Progenitor cell of endocrine pancreas (in vitro differentiated cells): ENCODE measurements at regions not wholly inside any gene's neighbourhood (a gene's known extent, or its start where the extent isn't known, plus 50 kb on each side); places are given as distances from the start of the nearest gene placed in this dataset.

ENCODE experiments used
- DNase-seq: peaks from one replicate; pipeline ENCODE4 v3.0.0; 2021; ENCODE audit warnings: low spot score; ENCODE audit not compliant: unreplicated experiment
- H3K27ac Mint-ChIP-seq: 2 replicates; pipeline ENCODE4 v1.8.0; 2021; ENCODE audit warnings: mild to moderate bottlenecking, moderate library complexity, mixed read lengths
- H3K27me3 Mint-ChIP-seq: 2 replicates; pipeline ENCODE4 v1.8.0; 2021; ENCODE audit warnings: mixed read lengths
- H3K36me3 Mint-ChIP-seq: 2 replicates; pipeline ENCODE4 v1.8.0; 2022; ENCODE audit warnings: mixed read lengths; ENCODE audit not compliant: insufficient read depth
- H3K4me1 Mint-ChIP-seq: 2 replicates; pipeline ENCODE4 v1.8.0; 2021; ENCODE audit warnings: low read depth, mixed read lengths
- H3K4me3 Mint-ChIP-seq: 2 replicates; pipeline ENCODE4 v1.8.0; 2021; ENCODE audit warnings: low read depth, mild to moderate bottlenecking, moderate library complexity, mixed read lengths
- H3K9me3 Mint-ChIP-seq: 2 replicates; pipeline ENCODE4 v1.8.0; 2021; ENCODE audit warnings: low read depth, mixed read lengths
- TF ChIP-seq, protein P1 (sequence below): fragments of 200-600 bp; sonication (generic); IDR thresholded peaks from one replicate; pipeline ENCODE4 v1.5.0; 2021; ENCODE audit warnings: antibody characterized with exemption, mild to moderate bottlenecking; ENCODE audit not compliant: unreplicated experiment

DNA sequence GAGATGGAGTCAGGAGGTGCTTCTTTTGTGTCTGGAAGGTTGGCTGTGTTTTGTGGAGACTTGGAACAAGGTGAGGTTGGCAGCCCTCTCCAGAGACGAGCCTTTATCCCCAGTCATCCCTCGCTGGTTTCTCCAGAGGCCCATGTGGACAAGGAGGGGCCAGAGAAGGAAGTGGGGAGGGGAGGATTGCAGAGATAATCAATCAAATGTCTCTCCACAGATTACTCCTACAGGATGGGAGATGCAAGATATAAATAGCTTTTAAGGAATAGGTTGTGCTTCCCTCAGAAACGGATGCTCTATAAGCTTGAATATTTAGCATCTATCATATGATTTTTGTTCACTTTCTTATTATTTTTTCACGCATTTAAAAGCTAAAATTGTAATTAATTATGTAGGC, 70.4 kb upstream of the VWDE start:
- no peak overlapping the region for H3K27ac Mint-ChIP-seq
- peaks cover 5% of the 10 kb centered on the region for H3K9me3 Mint-ChIP-seq
- TF ChIP-seq, protein P1, sequence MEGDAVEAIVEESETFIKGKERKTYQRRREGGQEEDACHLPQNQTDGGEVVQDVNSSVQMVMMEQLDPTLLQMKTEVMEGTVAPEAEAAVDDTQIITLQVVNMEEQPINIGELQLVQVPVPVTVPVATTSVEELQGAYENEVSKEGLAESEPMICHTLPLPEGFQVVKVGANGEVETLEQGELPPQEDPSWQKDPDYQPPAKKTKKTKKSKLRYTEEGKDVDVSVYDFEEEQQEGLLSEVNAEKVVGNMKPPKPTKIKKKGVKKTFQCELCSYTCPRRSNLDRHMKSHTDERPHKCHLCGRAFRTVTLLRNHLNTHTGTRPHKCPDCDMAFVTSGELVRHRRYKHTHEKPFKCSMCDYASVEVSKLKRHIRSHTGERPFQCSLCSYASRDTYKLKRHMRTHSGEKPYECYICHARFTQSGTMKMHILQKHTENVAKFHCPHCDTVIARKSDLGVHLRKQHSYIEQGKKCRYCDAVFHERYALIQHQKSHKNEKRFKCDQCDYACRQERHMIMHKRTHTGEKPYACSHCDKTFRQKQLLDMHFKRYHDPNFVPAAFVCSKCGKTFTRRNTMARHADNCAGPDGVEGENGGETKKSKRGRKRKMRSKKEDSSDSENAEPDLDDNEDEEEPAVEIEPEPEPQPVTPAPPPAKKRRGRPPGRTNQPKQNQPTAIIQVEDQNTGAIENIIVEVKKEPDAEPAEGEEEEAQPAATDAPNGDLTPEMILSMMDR = no peak
- peaks cover 6% of the 10 kb centered on the region for H3K4me1 Mint-ChIP-seq
- no peaks in the 10 kb centered on the region for H3K36me3 Mint-ChIP-seq
- H3K4me3 Mint-ChIP-seq = no peak overlapping the region
- DNase-seq = no peak
- no peaks in the 10 kb centered on the region for H3K27me3 Mint-ChIP-seq

- Mint-ChIP-seq H3K36me3 (no peaks in the 10 kb centered on the region), H3K9me3 (peaks cover 5% of the 10 kb centered on the region), H3K4me3 (no peak overlapping the region), H3K4me1 (peaks cover 6% of the 10 kb centered on the region), H3K27ac (no peak overlapping the region), H3K27me3 (no peaks in the 10 kb centered on the region)
- no peak for DNase-seq
- TF ChIP-seq, protein P1 = no peak
These were observed 71.8 kb upstream of the VWDE start for GRCh38 chr7:12475362-12476063.

GRCh38 chr7:12477620-12478019, 74.0 kb upstream of the VWDE start:
- Mint-ChIP-seq H3K4me1 (peaks cover 6% of the 10 kb centered on the region), H3K27me3 (no peaks in the 10 kb centered on the region), H3K27ac (no peak overlapping the region), H3K36me3 (no peaks in the 10 kb centered on the region), H3K9me3 (no peaks in the 10 kb centered on the region), H3K4me3 (no peak overlapping the region)
- no peak for DNase-seq
- TF ChIP-seq, protein P1 = no peak

DNA sequence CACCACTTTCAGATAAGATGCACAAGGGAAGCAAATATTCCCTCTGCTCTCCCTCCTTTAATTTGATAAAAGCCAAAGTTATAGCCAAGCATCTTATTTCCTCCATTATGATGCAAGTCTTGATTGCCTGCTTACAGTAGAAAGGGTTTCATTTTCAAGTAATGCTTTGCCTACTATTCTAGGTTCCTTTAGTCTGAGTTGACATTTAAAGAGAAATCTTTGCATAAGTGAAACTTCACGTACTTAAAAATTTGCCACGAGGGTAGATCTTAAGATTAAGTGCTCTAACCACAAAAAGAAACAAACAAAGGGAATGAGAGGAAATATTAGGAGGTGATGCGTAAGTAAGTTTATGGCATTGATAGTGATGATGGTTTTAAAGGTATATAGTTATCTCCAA, 78.1 kb upstream of the VWDE start:
- Mint-ChIP-seq H3K27ac (no peak overlapping the region), H3K9me3 (no peaks in the 10 kb centered on the region), H3K4me1 (no peaks in the 10 kb centered on the region), H3K36me3 (no peaks in the 10 kb centered on the region), H3K4me3 (no peak overlapping the region), H3K27me3 (no peaks in the 10 kb centered on the region)
- TF ChIP-seq, protein P1 = no peak
- no peak for DNase-seq

- Mint-ChIP-seq H3K27me3 (no peaks in the 10 kb centered on the region), H3K4me3 (no peak overlapping the region), H3K36me3 (no peaks in the 10 kb centered on the region), H3K4me1 (no peaks in the 10 kb centered on the region), H3K9me3 (no peaks in the 10 kb centered on the region), H3K27ac (no peak overlapping the region)
- no peak for DNase-seq
- TF ChIP-seq, protein P1 = no peak
These were observed 82.2 kb upstream of the VWDE start for GRCh38 chr7:12485845-12486244.
